ENCODE measurements at regions not wholly inside any gene's neighbourhood (a gene's known extent, or its start where the extent isn't known, plus 50 kb on each side); places are given as distances from the start of the nearest gene placed in this dataset.

GRCh38 chr12:126347421-126347820 is 1282.2 kb downstream of the AACS start:
- DNase-seq: no peak

DNA sequence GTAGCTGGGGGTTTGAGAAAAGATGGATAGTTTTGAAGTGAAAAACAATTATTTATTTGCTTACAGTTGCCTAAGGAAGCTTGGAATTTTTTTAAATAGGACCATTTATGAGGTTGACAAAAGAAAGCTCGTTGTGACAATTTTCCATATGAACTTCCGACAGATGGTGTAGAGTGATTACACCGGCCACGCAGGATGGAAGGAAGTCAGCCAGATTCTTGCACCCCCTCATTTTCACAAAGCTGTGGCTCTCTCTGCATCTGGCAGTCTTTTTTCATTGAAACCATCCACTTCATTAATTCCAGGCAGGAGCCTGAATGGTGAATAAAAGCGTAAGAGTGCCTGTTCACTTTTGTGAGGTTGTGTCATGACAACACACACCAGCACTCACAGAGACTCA is 1284.1 kb downstream of the AACS start:
- DNase-seq: no peak

DNA sequence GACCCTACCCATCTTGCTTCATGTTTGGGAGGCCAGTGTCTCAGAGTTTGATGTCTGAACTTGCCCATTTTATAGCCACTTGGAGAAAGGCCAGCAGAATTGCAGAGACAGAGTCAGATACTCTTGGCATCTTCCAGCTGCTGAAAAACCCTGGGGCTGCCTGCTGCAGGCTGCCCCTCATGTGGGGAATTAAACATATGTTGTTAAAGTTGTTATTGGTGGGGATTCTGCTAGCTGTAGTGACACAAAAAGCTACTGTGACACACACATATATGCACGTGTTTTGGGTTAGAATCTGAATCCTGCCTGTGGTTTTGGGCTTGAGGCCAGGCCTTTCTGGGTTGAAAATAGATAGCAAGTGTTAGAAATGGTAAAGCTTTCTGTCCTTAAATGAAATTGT is 1288.4 kb downstream of the AACS start:
- DNase-seq: no peak

DNA sequence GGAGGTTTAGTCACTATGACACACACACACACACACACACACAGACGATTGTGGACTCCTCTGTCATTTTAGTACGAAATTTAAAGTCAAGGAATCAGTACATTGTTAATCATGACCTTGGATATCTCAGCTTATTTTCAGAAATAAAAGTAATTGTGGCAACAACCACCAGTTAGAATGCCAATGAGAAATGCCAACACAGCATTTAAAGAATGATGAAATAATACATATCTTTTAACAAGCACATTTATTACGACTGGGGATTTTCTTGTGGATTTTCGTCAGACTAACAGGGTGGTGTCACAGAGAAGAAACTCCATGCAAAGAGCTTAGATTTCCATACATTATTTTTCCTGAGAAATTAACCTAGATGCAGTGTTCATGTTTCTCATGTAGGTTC is 1289.4 kb downstream of the AACS start:
- no peak for DNase-seq

DNA sequence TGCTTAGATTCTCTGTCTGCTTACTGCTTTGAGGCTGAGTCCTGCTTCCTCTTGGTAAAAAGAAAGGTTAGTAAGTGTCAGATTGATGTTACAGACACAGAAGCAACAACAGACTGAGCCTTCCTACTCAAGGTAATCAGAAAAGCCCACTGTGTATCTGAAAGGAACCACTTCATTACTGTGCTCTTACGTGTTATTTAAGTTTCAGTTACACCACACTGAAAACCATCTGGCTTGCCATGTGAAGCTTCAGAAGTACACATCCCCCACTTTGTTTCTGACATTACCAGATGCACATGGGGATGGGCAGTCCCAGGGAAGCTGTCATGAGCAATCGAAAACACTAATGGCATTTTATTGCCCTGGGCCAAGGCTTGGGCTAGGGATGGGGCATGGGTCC is 1290.1 kb downstream of the AACS start:
- no peak for DNase-seq

DNA sequence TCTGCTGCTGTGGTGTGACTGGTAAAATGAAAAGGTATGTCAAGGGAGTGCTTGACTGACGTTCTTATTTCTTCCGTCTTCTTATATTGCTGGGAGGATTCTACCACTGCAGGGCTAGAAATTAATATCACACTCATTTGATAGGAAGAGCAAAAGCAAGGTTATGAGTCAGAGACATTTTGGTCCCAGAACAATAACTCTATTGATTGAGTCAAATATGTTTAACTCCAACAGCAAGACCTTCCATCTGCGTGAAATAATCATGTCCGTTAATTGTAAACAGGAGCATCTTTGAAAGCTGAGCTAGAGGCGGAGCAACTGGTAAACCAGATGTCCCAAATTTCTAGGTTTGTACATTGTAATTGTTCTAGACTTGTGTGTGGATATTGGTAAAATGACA is 1293.6 kb downstream of the AACS start:
- DNase-seq: no peak

- DNase-seq: no peak
These were observed 1294.0 kb downstream of the AACS start for GRCh38 chr12:126359216-126359615.

DNA sequence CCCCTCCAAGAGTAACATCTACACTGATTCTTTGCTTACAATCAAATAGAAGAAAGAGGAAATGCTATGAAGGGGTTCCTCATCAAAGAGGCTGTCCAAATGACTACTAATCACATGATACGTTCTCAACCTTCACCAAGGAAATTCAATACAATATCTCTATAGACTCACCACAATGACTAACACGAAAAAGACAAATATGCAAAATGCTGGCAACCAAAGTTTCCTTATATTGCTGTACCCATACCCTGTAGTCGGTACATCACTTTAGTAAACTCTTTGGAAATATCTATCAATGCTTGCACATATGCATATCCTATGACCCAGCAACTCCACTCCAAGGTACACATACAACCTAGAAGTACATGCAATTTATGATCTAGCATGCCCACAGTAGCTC is 1296.6 kb downstream of the AACS start:
- DNase-seq: no peak

GRCh38 chr12:126362493-126362892 is 1297.3 kb downstream of the AACS start:
- no peak for DNase-seq

DNA sequence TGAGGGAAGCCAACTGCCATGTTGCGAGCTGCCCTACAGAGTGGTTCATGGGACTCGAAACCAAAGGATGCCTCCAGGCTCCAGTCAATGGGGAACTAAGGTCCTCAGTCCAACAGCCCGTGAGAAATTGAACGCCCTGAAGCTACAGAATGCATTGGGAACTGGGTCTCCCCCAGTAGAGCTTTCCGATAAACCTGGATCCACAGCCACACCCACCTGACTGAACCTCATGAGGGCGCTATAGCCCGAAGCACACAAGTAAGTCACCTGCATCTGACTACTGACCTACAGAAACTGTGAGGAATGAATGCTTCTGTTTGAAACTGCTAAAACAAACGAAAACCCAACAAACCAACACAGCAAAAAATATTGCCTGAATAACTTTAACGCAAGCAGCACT is 1297.7 kb downstream of the AACS start:
- DNase-seq: no peak

DNA sequence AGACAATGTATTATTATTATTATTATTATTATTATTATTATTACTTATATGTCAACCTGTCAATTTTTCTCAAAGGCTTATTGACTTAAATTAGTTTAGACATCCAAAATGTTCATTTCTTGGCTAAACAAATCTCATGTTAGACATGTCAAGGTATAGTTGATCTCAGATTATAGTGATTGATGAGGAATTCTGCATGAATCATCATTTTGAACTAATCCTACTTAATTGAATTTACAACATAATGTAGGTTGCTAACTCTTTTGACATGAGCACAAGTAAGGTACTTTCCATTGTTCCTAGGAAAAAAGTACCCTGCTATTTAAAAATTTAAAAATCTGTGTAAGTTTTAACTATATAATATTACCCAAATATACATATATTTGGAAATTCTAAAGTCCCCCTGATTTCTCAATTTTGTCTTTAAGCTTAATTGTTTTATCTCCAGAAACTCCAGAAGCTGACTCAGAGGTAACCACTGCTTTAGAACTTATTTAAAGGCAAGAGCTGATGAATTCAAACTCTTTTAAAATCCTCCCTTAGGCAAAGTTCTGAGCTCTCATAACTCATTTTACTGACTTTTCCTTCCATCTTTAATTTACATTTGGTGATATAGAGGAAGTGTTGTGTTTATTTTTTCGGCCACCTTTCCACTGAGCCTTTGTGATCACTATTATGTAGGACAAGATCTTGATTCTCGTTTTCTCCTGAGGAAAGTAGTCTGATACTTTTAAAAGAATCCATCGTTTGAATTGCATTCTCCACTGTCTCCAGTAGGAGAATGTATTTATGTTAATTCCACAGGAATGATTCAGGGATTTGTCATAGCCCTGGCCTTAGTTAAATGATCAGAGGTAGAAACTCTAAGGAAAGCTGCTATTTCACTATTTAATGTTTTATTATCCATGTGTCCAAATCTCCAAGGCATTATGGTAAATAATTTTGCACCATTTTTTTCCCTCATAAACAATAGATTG is 1304.5 kb downstream of the AACS start:
- DNase-seq: no peak

DNA sequence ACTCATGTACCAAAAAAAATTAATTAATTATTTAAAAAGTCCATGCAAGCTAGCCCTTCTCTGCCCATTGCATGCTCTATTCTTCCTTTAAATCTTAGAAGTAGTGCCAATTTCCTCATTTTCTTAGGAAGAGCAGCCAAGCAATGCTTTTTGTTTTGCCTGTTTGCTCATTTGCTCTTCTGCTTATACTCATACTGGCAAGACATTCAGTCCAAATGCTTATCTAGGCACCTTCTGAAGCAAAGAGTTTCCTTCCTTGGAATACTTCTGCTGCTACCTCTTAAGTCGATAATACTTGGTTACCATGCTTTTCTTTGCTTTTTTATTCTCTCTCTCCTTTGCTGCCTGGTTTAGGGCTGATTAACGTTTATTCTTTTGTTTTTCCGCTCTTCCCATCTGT is 1318.3 kb downstream of the AACS start:
- DNase-seq: no peak

DNA sequence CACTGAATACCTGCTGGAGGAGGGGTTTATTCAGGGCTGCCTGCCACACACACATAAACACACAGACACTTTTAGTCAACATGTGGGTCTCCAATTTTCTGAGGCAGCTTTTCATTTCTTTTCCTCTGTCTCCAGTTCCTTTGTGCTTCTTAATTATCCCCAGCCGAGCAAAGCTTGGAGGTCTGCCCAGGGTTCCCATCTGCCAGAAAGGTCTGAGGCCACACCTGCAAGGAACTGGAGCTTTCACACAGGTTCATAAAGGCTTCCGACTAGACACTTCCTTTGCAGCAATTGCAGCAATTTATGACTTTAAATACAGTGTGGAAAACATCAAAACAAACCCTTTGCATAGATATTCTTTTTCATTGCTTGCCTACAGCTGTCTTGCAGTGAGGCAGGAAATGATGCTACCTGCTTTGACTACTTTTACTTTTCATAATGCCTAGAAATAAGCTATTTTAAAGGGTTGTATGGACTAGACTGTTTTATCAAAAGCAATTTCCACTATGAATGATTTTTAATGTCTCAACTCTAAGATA is 1318.9 kb downstream of the AACS start:
- DNase-seq: no peak

DNA sequence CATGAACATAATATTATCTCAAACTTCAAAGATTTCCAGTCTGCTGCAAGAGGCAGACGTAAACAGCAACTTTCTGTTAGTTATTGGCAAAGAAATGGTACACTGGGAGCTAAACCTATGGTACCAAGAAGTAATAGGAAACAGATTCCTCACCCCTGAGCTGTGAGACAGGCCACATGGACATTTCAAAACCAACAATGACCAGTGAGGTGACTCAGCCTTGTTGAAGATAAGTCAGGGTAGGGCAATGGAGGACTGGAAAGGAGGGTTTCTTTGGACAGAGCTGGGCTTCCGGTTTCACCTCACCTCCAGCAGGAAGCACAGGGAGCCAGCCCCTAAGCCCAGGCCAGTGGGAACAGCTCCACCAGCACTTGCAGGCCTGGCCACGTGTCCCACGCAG is 1320.5 kb downstream of the AACS start:
- DNase-seq: no peak

- no peak for DNase-seq
These were observed 1324.1 kb downstream of the AACS start for GRCh38 chr12:126389220-126389841.

DNA sequence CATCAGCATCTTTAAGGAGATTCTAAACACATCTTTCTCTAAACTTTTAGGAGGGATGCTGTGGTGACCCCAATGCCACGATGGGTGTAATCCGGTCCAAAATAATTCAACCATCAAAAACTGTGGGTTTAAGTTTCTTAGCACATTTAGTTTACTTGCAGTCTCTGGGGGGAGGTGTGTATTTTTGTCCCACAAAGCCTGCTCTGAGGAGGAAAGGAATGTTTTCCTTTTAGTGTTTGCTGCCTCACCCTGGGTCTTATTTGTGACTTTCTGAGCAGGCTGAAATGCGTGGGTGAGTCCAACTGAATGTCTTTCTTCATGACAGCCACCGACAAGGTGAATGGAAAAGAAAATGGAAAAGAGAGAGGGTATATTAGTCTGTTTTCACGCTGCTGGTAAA is 1324.7 kb downstream of the AACS start:
- DNase-seq: no peak

- no peak for DNase-seq
These were observed 1325.8 kb downstream of the AACS start for GRCh38 chr12:126390969-126391566.

DNA sequence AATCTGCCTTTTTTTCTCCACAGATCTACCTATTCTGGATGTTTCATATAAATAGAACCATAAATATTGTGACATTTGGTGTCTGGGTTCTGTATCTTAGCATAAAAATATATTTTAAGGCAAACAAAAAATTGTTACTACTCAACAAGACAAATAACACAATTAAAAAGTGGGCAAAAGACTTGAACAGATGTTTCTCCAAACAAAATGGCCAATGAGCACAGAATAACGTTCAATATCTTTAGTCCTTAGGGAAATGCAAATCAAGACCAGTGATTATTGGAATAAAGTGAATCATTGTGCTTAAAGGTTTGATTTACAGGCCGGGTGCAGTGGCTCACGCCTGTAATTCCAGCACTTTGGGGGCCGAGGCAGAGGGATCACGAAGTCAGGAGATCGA is 1331.3 kb downstream of the AACS start:
- no peak for DNase-seq

- no peak for DNase-seq
These were observed 1331.9 kb downstream of the AACS start for GRCh38 chr12:126397071-126397581.

GRCh38 chr12:126397660-126398059 is 1332.4 kb downstream of the AACS start:
- DNase-seq: no peak

DNA sequence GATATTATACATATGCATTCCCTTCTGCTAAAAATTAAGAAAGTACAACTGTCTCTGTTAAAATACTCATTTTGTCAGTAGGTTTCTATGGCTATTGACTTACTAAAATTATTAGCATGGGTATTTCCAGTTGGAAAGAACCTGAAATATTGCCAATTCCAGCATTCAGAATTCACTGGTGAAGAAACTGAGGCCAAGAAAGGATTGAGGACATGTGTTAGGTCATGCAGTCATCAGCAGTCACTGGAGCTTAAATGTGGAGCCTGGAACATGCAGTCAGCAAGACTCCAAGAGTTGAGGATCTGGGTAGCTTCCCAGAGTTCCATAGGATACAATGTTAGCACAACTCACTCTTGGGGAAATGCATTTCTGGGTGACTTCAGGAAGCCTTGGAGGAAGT is 1335.6 kb downstream of the AACS start:
- DNase-seq: no peak

DNA sequence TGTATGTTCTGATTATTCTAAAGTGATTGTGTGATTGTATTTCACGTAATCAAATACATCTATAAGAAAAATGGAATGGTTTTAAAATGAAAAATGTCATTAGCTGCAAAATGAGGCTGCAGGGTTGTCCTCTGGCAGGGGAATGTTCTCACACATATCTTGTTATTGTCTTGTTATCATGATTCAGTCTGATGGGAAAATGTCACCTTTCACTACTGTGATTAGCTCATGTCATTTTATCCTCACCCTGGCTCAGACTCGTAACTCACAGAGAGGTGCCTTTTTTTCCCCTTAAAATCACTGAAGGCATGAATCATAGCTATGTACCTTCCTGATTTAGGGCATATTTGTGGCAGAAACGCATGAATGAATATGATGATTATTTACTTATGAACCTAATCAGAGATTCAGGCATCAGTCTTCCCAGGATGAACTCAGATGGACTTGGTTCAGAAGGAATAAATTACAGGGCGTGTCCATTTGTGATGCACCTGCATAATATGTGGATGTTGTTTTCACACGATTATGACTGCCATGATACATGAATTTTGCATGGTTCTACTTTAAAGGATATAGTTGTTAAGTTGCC is 1339.2 kb downstream of the AACS start:
- DNase-seq: no peak

DNA sequence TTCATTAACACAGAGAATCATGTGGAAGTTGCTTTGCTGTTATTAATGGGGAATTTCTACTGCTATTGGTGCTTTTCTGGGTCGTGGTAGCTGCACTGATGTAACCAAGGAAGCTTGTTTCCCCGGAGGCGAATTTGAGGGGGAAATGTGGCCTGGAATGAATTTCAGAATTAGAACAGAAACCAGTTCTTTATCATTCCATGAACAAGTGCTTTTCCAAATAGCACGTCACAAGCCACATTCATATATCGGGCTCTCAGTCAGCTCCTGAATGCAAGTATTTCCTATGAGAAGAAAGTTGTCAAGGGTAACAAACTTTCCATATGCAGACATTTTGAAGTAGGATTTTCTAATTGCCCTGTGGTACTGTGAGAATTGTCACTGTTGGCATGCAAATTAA is 1353.2 kb downstream of the AACS start:
- no peak for DNase-seq
